Dermis blood vessel endothelial cell (primary cell): ENCODE measurements at regions not wholly inside any gene's neighbourhood (a gene's known extent, or its start where the extent isn't known, plus 50 kb on each side); places are given as distances from the start of the nearest gene placed in this dataset.
"Not testable (repeated sequence)": the region's sequence is repeated elsewhere in the genome, so short reads cannot be mapped to it uniquely, and the experiment has no call there.

Experiments used
- DNase-seq: peaks from one replicate; pipeline ENCODE4 v3.0.0; 2010

GRCh38 chr5:106089073-106089472 is 1581.7 kb downstream of the EFNA5 start:
- no peak for DNase-seq

- DNase-seq: no peak
These were observed 1582.3 kb downstream of the EFNA5 start for GRCh38 chr5:106088462-106088861.

GRCh38 chr5:106086352-106086751 is 1584.4 kb downstream of the EFNA5 start:
- no peak for DNase-seq

- no peak for DNase-seq
These were observed 1585.2 kb downstream of the EFNA5 start for GRCh38 chr5:106085556-106085955.

- no peak for DNase-seq
These were observed 1585.6 kb downstream of the EFNA5 start for GRCh38 chr5:106085136-106085535.

GRCh38 chr5:106080535-106080934 is 1590.2 kb downstream of the EFNA5 start:
- no peak for DNase-seq

- DNase-seq: no peak
These were observed 1594.1 kb downstream of the EFNA5 start for GRCh38 chr5:106076655-106077054.

- no peak for DNase-seq
These were observed 1598.5 kb downstream of the EFNA5 start for GRCh38 chr5:106072208-106072607.

- DNase-seq: no peak
These were observed 1623.4 kb downstream of the EFNA5 start for GRCh38 chr5:106047341-106047740.

GRCh38 chr5:106032069-106032468 is 1638.7 kb downstream of the EFNA5 start:
- DNase-seq: not testable (repeated sequence)

GRCh38 chr5:106028314-106028713 is 1642.4 kb downstream of the EFNA5 start:
- DNase-seq: no peak

- DNase-seq: no peak
These were observed 1649.8 kb downstream of the EFNA5 start for GRCh38 chr5:106020894-106021293.

- DNase-seq: no peak
These were observed 1651.5 kb downstream of the EFNA5 start for GRCh38 chr5:106019261-106019660.

- DNase-seq: no peak
These were observed 1653.4 kb downstream of the EFNA5 start for GRCh38 chr5:106017243-106017857.

- no peak for DNase-seq
These were observed 1656.5 kb downstream of the EFNA5 start for GRCh38 chr5:106014262-106014661.

GRCh38 chr5:106006242-106006641 is 1664.5 kb downstream of the EFNA5 start:
- no peak for DNase-seq

- DNase-seq: not testable (repeated sequence)
These were observed 1671.7 kb downstream of the EFNA5 start for GRCh38 chr5:105998991-105999390.

- DNase-seq: no peak
These were observed 1677.7 kb downstream of the EFNA5 start for GRCh38 chr5:105993027-105993426.

- no peak for DNase-seq
These were observed 1688.2 kb downstream of the EFNA5 start for GRCh38 chr5:105982526-105982925.

- no peak for DNase-seq
These were observed 1692.7 kb downstream of the EFNA5 start for GRCh38 chr5:105978011-105978410.

GRCh38 chr5:105977163-105977562 is 1693.6 kb downstream of the EFNA5 start:
- DNase-seq: no peak

- DNase-seq: no peak
These were observed 1699.8 kb downstream of the EFNA5 start for GRCh38 chr5:105970919-105971318.

- DNase-seq: no peak
These were observed 1701.8 kb downstream of the EFNA5 start for GRCh38 chr5:105968981-105969380.

- DNase-seq: no peak
These were observed 1707.0 kb downstream of the EFNA5 start for GRCh38 chr5:105963696-105964255.

GRCh38 chr5:105961572-105961971 is 1709.2 kb downstream of the EFNA5 start:
- DNase-seq: no peak
